ENCODE measurements at regions not wholly inside any gene's neighbourhood (a gene's known extent, or its start where the extent isn't known, plus 50 kb on each side); places are given as distances from the start of the nearest gene placed in this dataset.
"Not testable (repeated sequence)": the region's sequence is repeated elsewhere in the genome, so short reads cannot be mapped to it uniquely, and the experiment has no call there.

GRCh38 chr1:79714664-79715063, 708.1 kb upstream of the ADGRL4 start:
- Histone ChIP-seq H3K36me3 (no peaks in the 10 kb centered on the region), H3K9me3 (no peaks in the 10 kb centered on the region), H3K27me3 (no peaks in the 10 kb centered on the region), H3K4me3 (no peak overlapping the region), H3K4me1 (no peaks in the 10 kb centered on the region), H3K27ac (no peak overlapping the region)
- DNase-seq, result no peak
- TF ChIP-seq, protein P1, sequence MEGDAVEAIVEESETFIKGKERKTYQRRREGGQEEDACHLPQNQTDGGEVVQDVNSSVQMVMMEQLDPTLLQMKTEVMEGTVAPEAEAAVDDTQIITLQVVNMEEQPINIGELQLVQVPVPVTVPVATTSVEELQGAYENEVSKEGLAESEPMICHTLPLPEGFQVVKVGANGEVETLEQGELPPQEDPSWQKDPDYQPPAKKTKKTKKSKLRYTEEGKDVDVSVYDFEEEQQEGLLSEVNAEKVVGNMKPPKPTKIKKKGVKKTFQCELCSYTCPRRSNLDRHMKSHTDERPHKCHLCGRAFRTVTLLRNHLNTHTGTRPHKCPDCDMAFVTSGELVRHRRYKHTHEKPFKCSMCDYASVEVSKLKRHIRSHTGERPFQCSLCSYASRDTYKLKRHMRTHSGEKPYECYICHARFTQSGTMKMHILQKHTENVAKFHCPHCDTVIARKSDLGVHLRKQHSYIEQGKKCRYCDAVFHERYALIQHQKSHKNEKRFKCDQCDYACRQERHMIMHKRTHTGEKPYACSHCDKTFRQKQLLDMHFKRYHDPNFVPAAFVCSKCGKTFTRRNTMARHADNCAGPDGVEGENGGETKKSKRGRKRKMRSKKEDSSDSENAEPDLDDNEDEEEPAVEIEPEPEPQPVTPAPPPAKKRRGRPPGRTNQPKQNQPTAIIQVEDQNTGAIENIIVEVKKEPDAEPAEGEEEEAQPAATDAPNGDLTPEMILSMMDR (IDR thresholded peaks at IDR 0.05), result no peak
- no peak for ATAC-seq
- intact Hi-C loops (cut with DNase I), result no loop called here

DNA sequence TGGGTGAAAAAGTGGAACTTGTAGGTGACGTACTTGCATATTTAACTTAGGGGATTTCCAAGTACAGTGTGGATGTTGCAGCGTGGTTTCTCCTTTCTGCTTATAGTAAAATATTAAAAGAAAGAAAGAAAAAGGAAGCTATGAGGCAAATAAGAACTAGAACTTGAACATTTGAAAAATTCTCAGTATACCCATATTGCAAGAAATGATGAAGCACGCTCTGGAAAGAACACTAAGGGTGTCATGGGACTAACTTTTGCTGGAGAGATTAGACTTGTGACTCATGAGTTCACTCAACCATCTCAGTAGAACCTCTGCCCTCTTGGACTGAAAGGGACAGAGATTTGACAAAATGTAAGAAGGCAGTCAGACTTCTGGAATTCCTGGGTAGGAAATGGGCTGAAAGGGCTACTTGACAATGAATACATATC, 704.5 kb upstream of the ADGRL4 start:
- no peaks in the 10 kb centered on the region for H3K36me3 ChIP-seq
- H3K27me3 ChIP-seq, result no peaks in the 10 kb centered on the region
- ATAC-seq (no peak), DNase-seq (no peak)
- no peaks in the 10 kb centered on the region for H3K4me1 ChIP-seq
- H3K4me3 ChIP-seq, result no peak overlapping the region
- H3K9me3 ChIP-seq, result no peaks in the 10 kb centered on the region
- TF ChIP-seq, protein P1 (IDR thresholded peaks at IDR 0.05), result no peak
- intact Hi-C loops (cut with DNase I), result no loop called here
- no peak overlapping the region for H3K27ac ChIP-seq

GRCh38 chr1:79708646-79709265, 702.2 kb upstream of the ADGRL4 start:
- DNase-seq (no peak), ATAC-seq (no peak)
- Histone ChIP-seq H3K9me3 (no peaks in the 10 kb centered on the region), H3K36me3 (no peaks in the 10 kb centered on the region), H3K4me1 (no peaks in the 10 kb centered on the region), H3K4me3 (no peak overlapping the region), H3K27me3 (no peaks in the 10 kb centered on the region), H3K27ac (no peak overlapping the region)
- intact Hi-C loops (cut with DNase I), result no loop called here
- TF ChIP-seq, protein P1 (IDR thresholded peaks at IDR 0.05), result no peak

DNA sequence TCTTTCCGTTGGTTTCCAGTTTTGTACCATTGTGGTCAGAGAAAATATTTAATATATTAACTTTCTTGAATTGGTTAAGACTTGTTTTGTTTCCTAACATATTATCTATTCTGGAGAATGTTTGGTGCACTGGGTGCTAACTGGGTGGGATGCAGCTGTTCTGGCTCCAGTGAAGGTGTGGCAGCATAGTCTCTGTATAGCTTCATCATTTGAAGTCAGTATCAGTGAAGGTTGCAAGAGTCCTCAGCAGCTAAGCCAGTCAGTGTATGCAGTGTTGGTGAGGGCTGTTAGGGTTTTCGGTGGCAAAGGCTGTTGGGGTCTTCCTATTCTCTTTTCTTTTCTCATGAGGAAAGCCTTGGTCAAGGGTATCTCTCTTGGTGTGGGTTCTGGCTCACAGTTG, 698.7 kb upstream of the ADGRL4 start:
- intact Hi-C loops (cut with DNase I), result no loop called here
- no peaks in the 10 kb centered on the region for H3K27me3 ChIP-seq
- H3K4me3 ChIP-seq, result no peak overlapping the region
- no peaks in the 10 kb centered on the region for H3K9me3 ChIP-seq
- no peaks in the 10 kb centered on the region for H3K36me3 ChIP-seq
- no peak for DNase-seq
- no peak for ATAC-seq
- no peak overlapping the region for H3K27ac ChIP-seq
- TF ChIP-seq, protein P1 (IDR thresholded peaks at IDR 0.05), result no peak
- H3K4me1 ChIP-seq, result no peaks in the 10 kb centered on the region

GRCh38 chr1:79704067-79704466, 697.5 kb upstream of the ADGRL4 start:
- Histone ChIP-seq H3K36me3 (no peaks in the 10 kb centered on the region), H3K27ac (no peak overlapping the region), H3K4me1 (no peaks in the 10 kb centered on the region), H3K9me3 (no peaks in the 10 kb centered on the region), H3K27me3 (no peaks in the 10 kb centered on the region), H3K4me3 (no peak overlapping the region)
- ATAC-seq (no peak), DNase-seq (no peak)
- intact Hi-C loops (cut with DNase I), result no loop called here
- TF ChIP-seq, protein P1 (IDR thresholded peaks at IDR 0.05), result no peak

DNA sequence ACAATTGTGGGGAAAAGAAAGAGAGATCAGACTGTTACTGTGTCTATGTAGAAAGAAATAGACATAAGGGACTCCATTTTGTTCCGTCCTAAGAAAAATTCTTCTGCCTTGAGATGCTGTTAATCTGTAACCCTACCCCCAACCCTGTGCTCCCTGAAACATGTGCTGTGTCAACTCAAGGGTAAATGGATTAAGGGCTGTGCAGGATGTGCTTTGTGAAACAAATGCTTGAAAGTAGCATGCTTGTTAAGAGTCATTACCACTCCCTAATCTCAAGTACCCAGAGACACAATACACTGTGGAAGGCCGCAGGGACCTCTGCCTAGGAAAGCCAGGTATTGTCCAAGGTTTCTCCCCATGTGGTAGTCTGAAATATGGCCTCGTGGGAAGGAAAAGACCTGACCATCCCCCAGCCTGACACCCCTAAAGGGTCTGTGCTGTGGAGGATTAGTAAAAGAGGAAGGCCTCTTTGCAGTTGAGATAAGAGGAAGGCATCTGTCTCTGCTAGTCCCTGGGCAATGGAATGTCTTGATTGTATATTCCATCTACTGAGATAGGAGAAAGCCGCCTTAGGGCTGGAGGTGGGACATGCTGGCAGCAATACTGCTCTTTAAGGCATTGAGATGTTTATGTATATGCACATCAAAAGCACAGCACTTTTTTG, 695.9 kb upstream of the ADGRL4 start:
- intact Hi-C loops (cut with DNase I); H3K9me3 ChIP-seq; DNase-seq; H3K27ac ChIP-seq; H3K4me3 ChIP-seq; H3K36me3 ChIP-seq; ATAC-seq; H3K4me1 ChIP-seq; H3K27me3 ChIP-seq: not testable (repeated sequence)
